ENCODE measurements at regions not wholly inside any gene's neighbourhood (a gene's known extent, or its start where the extent isn't known, plus 50 kb on each side); places are given as distances from the start of the nearest gene placed in this dataset.

GRCh38 chr2:37425408-37425807, 81.0 kb downstream of the QPCT start:
- no peak for DNase-seq (ENCODE audit: low read depth)

DNA sequence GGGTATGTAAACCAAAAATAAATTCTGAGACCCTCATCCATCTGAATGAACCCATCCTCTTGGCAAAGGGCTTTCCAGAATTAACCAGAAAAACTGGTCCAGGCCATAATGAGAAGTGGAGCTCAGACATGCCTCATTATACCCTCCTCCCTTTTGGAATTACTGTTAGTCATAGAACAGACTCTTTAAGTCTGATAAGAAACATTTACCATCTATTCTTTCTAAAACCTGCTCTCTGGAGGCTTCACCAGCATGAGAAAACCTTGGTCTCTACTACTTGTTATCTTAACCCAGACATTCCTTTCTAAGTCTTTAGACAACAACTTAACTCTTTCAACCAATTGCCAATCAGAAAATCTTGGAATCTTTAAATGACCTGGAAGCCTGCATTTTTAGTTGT, 82.8 kb downstream of the QPCT start:
- DNase-seq (ENCODE audit: low read depth) = no peak

DNA sequence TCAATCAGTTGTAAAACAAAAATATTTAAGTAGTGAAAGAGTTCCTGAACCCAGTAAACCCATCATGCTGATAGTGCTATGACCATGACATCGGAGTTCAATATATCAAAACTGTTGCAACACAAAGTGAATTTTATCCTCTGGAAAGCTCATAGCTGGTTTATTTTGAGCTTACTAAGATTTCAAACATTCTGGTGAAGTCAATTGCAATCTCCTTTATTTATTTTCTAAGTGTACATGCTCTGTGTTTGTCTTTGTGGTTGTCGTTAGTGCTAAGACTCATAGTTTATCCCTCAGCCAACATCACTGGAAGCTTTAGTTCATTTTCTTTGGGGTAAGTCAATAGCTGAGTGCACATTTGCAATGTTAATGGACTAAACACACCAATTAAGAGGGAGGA, 91.9 kb downstream of the QPCT start:
- no peak for DNase-seq (ENCODE audit: low read depth)

GRCh38 chr2:37439131-37439642, 94.8 kb downstream of the QPCT start:
- DNase-seq (ENCODE audit: low read depth) = no peak

DNA sequence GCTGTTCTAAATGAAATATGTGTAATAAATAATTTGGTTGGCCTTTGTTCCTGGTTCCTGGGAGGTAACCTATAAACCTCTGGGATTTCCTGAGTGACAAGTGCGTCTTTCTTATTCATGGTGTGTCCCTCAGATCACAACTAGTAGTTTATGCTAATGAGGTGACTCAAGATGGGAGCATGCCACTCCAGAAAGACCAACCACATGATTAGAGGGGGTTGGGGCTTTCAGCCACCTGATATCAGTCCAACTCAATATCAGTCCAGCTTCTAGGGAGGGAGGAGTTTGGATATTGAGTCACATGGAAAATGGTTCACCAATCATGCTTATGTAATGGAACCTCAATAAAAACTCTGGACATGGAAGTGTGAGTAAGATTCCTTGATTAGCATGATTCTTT, 96.6 kb downstream of the QPCT start:
- no peak for DNase-seq (ENCODE audit: low read depth)

DNA sequence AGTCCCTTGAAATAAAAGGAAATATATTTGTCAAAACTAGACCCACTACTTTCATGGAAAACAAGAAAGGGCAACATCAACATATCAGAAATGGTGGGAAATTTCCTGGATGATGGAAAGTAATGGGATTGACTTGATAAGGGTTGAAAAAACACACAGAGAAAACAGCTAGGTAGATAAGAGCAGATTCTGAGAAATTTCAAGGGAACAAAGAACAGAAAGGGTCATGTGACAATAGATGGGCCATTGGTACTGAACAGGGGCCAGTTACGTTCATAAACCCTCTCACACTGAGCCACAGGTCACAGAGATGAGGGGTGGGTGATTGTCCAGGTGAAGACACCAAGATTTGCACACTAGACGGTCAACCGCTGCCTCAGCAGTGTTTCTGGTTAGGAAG, 98.7 kb downstream of the QPCT start:
- no peak for DNase-seq (ENCODE audit: low read depth)

GRCh38 chr2:37447446-37447845, 103.0 kb downstream of the QPCT start:
- DNase-seq (ENCODE audit: low read depth) = no peak

DNA sequence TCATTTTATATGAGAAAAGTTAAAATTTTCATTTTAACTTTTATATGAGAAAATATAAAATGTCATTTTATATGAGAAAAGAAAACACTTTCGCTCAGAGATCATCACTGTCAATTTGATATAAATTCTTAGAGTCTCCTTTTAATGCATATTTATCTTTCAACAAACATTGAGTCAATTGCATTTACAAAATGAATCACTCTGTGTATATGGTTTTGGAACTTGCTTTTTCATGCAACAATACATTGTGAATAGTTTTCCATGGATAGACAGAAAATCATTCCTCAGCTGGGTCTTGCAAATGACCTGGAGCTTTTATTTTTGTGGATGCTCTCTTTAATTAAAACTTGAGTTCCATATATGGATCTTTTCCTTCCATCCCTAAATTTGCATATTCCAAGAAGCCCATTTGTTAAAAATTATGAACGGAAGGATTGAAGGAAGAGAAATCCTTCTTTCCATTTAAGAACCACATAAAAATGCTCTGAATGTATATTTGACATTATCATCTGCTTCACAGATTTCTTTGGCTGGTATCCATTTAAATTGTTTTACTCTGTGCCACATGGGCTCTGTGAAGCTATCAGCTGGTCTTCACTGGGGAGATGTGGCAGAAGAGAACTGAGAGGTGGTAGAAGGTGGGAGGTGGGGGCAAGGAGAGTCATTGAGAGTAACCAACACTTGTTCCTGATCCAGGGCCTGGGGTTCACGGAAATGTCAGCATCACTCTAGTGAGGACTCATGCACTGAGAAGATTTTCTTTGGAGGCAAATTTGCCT, 104.1 kb downstream of the QPCT start:
- DNase-seq (ENCODE audit: low read depth) = no peak

DNA sequence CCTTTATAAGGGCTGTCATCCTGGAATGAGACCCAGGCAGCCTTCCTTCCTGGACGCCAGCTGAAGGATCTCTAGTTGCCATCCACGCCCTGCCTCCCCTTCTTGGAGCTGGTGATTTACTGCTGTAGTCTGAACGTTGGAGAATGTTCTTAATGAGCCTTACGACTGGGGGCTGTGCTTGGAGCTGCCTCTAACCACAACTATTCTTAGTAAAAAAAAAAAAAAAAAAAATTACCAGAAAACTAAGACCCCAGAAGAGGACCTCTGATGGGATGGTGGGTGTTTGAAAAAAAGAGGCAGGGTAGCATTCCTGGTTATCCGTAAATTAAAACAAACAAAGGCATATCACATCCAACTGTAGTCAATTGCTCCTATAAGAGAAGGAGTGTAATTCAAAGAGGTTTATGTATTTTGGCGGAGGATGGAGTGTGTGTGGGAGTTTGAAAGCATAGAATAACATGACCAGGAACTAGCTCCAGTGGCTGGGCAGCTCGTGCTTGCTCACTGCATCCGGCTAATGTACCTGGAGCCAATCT, 105.4 kb downstream of the QPCT start:
- DNase-seq (ENCODE audit: low read depth) = peak; percentile 78

GRCh38 chr2:37453027-37453426, 108.6 kb downstream of the QPCT start:
- no peak for DNase-seq (ENCODE audit: low read depth)

GRCh38 chr2:37454851-37455762, 110.7 kb downstream of the QPCT start:
- no peak for DNase-seq (ENCODE audit: low read depth)

DNA sequence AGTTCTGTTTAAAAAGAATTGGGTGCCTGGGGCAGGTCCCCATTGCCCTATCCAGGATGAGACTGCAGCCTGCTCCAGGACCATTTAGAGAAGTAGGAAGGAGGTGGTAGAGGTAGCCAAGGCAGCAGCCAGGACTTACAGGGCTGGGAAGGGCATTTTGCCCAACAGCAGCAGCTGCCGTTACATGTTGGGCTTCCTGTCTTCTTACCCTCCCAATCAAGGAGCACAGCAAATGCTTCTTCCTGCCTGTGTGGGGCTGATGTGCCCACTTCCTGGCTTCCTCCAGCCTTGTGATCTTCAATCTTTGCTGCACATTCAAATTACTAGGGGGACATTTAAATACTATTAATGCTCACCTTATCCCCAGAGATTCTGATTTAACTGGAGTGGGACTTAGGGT, 112.0 kb downstream of the QPCT start:
- peak; percentile 58 for DNase-seq (ENCODE audit: low read depth)

DNA sequence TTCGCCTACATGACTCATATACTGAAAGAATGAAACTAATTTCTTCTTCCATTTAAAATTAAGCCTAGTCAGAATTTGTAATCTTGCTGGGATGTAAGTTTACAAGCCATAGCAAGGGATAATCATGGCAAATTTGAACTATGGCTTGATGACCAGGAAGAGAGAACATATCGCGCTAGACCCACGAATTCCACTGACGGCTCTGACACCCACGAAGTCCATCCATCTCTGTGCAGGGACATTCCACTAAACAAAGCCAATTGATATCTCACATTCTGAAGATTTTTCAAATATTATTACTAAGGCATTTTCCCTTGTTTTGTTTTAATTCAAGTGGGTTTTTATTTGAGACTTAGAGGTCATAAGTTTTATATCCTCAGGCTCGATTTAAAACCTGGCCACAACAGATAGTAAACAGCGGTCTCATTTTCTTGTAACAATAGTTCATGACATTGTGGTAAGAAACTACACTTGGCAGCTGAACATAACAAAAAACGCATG, 113.0 kb downstream of the QPCT start:
- no peak for DNase-seq (ENCODE audit: low read depth)

DNA sequence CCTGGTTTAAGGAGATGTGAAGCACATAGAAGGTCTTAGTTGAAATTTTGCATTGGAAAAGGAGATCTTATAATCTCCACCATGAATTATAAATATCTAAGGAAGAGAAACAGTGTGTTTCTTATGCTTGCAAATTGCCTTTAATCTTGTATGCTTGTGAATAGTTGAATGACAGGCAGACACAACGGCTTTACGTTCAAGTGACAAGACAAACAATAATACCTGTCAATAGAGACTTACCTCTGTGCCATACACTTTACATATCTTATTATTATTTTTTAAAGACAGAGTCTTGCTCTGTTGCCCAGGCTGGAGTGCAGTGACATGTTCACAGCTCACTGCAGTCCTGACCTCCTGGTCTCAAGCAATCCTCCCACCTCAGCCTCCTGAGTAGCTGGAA, 113.7 kb downstream of the QPCT start:
- no peak for DNase-seq (ENCODE audit: low read depth)

- peak; percentile 77 for DNase-seq (ENCODE audit: low read depth)
Measured at GRCh38 chr2:37459095-37459981, 114.9 kb downstream of the QPCT start.

GRCh38 chr2:37460896-37461229, 116.4 kb downstream of the QPCT start:
- DNase-seq (ENCODE audit: low read depth) = peak; percentile 43

- no peak for DNase-seq (ENCODE audit: low read depth)
Measured at GRCh38 chr2:37464067-37464466, 119.6 kb downstream of the QPCT start.

DNA sequence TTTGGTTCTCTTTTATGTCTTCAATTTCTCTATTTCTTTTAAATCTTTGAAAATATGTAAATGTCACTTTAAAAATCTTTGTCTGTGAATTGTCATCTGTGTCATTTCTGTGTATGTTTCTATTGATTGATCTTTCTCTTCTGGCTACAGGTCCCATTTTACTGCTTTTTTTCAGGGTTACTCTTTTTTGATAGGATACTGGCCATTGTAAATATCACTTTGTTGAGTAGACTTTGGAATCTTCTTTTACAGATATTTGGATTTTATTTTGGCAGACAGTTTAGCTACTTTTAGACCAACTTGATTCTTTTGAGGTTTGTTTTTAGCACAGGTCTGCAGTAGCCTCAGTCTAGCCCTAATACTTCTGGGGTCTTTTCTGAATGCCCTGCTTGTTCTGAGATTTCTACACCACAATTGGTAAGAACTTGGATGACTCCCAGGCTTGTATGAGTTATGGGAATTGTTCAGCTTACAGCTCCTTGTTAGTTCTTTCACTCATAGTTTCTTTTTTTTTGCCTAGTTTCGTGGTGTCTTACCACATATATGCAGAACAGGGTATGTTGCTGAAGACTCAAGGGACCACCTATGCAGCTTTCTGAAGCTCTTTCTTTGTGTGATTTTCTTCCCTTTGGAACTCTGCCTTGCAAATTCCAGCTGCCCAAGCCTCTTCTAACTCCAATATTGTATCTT, 122.2 kb downstream of the QPCT start:
- DNase-seq (ENCODE audit: low read depth) = no peak

GRCh38 chr2:37468170-37468569, 123.7 kb downstream of the QPCT start:
- no peak for DNase-seq (ENCODE audit: low read depth)

DNA sequence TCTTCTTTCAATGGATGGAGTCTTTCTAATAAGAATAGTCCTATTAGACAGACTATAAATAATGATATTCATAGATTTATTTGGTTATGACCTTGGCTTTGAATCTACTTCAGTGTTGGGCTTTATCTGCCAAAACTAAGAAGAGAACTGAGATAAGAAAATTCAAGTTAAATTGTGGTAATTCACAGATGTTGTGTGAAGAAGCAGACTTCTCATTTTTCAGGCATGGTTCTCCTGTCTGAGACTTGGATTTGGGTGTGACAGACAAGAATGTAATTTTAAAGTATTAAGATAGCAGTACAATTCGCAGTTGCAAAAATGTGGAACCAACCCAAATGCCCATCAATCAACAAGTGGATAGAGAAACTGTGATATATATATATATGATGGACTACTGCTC, 124.7 kb downstream of the QPCT start:
- no peak for DNase-seq (ENCODE audit: low read depth)

DNA sequence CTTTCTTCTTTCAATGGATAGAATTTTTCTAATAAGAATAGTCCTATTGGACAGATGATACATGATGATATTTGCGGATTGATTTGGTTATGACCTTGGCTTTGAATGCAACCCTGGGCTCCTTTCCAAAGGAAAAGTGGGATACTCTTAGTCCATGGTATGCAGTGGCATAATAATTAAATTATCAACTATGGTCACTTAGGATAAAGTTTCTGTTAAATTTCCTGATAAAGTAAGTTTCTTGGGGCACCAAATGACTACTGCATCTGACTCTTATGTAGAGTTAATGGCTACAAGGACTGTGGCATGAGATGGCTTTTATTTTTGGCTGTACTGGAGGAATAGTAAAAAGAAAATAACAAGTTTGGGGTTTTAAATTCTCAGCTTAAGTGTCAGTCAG, 126.7 kb downstream of the QPCT start:
- no peak for DNase-seq (ENCODE audit: low read depth)

All from Daoy (cell line).